HUES6 (cell line): ENCODE measurements at regions not wholly inside any gene's neighbourhood (a gene's known extent, or its start where the extent isn't known, plus 50 kb on each side); places are given as distances from the start of the nearest gene placed in this dataset.

Experiments
- H3K27ac ChIP-seq: 2 replicates; pipeline ENCODE4 v1.7.0; 2013; ENCODE audit warnings: low read depth, mild to moderate bottlenecking, low read length, inconsistent platforms
- H3K27me3 ChIP-seq: 2 replicates; pipeline ENCODE4 v1.6.1; 2013; ENCODE audit warnings: low read length; ENCODE audit not compliant: control insufficient read depth, insufficient read depth
- H3K36me3 ChIP-seq: 2 replicates; pipeline ENCODE4 v1.6.1; 2013; ENCODE audit warnings: low read length; ENCODE audit not compliant: control insufficient read depth, insufficient read depth
- H3K4me1 ChIP-seq: 2 replicates; pipeline ENCODE4 v1.6.1; 2013; ENCODE audit warnings: low read length; ENCODE audit not compliant: control insufficient read depth, insufficient read depth
- H3K4me3 ChIP-seq: 2 replicates; pipeline ENCODE4 v1.5.1; 2013; ENCODE audit warnings: low read depth, low read length
- H3K9ac ChIP-seq: one replicate; pipeline ENCODE4 v1.6.1; 2013; ENCODE audit warnings: mild to moderate bottlenecking, low read length
- H3K9me3 ChIP-seq: 2 replicates; pipeline ENCODE4 v1.6.1; 2013; ENCODE audit warnings: low read depth, low read length; ENCODE audit not compliant: control insufficient read depth, insufficient read depth

GRCh38 chr21:34009193-34009592, 64.2 kb upstream of the MRPS6 start:
- Histone ChIP-seq H3K4me3 (no peak overlapping the region), H3K36me3 (no peaks in the 10 kb centered on the region), H3K9ac (no peak overlapping the region), H3K9me3 (peaks cover 27% of the 10 kb centered on the region), H3K27me3 (no peaks in the 10 kb centered on the region), H3K27ac (no peak overlapping the region), H3K4me1 (no peaks in the 10 kb centered on the region)

GRCh38 chr21:34008618-34009017, 64.8 kb upstream of the MRPS6 start:
- no peaks in the 10 kb centered on the region for H3K36me3 ChIP-seq
- H3K9ac ChIP-seq, result no peak overlapping the region
- H3K27ac ChIP-seq, result no peak overlapping the region
- no peaks in the 10 kb centered on the region for H3K4me1 ChIP-seq
- peaks cover 27% of the 10 kb centered on the region for H3K9me3 ChIP-seq
- H3K27me3 ChIP-seq, result no peaks in the 10 kb centered on the region
- H3K4me3 ChIP-seq, result no peak overlapping the region

GRCh38 chr21:34006611-34007168, 66.7 kb upstream of the MRPS6 start:
- H3K9me3 ChIP-seq, result peaks cover 20% of the 10 kb centered on the region
- H3K4me1 ChIP-seq, result no peaks in the 10 kb centered on the region
- no peak overlapping the region for H3K4me3 ChIP-seq
- no peak overlapping the region for H3K9ac ChIP-seq
- no peaks in the 10 kb centered on the region for H3K27me3 ChIP-seq
- H3K36me3 ChIP-seq, result no peaks in the 10 kb centered on the region
- no peak overlapping the region for H3K27ac ChIP-seq

- no peaks in the 10 kb centered on the region for H3K27me3 ChIP-seq
- no peak overlapping the region for H3K9ac ChIP-seq
- H3K27ac ChIP-seq, result no peak overlapping the region
- H3K36me3 ChIP-seq, result no peaks in the 10 kb centered on the region
- H3K4me1 ChIP-seq, result no peaks in the 10 kb centered on the region
- peaks cover 13% of the 10 kb centered on the region; the same call in 1 of the 2 replicates for H3K9me3 ChIP-seq
- H3K4me3 ChIP-seq, result no peak overlapping the region
Observed at GRCh38 chr21:34004974-34005373, 68.4 kb upstream of the MRPS6 start.

GRCh38 chr21:34004013-34004938, 69.1 kb upstream of the MRPS6 start:
- Histone ChIP-seq H3K9me3 (peaks cover 9% of the 10 kb centered on the region; the same call in 1 of the 2 replicates), H3K27ac (no peak overlapping the region), H3K4me3 (no peak overlapping the region), H3K4me1 (no peaks in the 10 kb centered on the region), H3K36me3 (no peaks in the 10 kb centered on the region), H3K27me3 (no peaks in the 10 kb centered on the region), H3K9ac (no peak overlapping the region)

GRCh38 chr21:34003428-34003827, 70.0 kb upstream of the MRPS6 start:
- H3K4me3 ChIP-seq, result no peak overlapping the region
- no peaks in the 10 kb centered on the region for H3K27me3 ChIP-seq
- H3K9ac ChIP-seq, result no peak overlapping the region
- peaks cover 8% of the 10 kb centered on the region; the same call in 1 of the 2 replicates for H3K9me3 ChIP-seq
- H3K27ac ChIP-seq, result no peak overlapping the region
- no peaks in the 10 kb centered on the region for H3K4me1 ChIP-seq
- no peaks in the 10 kb centered on the region for H3K36me3 ChIP-seq

GRCh38 chr21:34000375-34000774, 73.0 kb upstream of the MRPS6 start:
- Histone ChIP-seq H3K4me1 (no peaks in the 10 kb centered on the region), H3K27ac (no peak overlapping the region), H3K9me3 (no peaks in the 10 kb centered on the region; the same call in none of the 2 replicates), H3K27me3 (no peaks in the 10 kb centered on the region), H3K9ac (no peak overlapping the region), H3K4me3 (no peak overlapping the region), H3K36me3 (no peaks in the 10 kb centered on the region)

GRCh38 chr21:33998809-33999208, 74.6 kb upstream of the MRPS6 start:
- Histone ChIP-seq H3K36me3 (no peaks in the 10 kb centered on the region), H3K9me3 (no peaks in the 10 kb centered on the region; the same call in 1 of the 2 replicates), H3K4me3 (no peak overlapping the region), H3K9ac (no peak overlapping the region), H3K27me3 (no peaks in the 10 kb centered on the region), H3K27ac (no peak overlapping the region), H3K4me1 (no peaks in the 10 kb centered on the region)

- H3K4me3 ChIP-seq, result no peak overlapping the region
- no peaks in the 10 kb centered on the region for H3K36me3 ChIP-seq
- H3K27ac ChIP-seq, result no peak overlapping the region
- no peaks in the 10 kb centered on the region for H3K4me1 ChIP-seq
- H3K27me3 ChIP-seq, result no peaks in the 10 kb centered on the region
- no peak overlapping the region for H3K9ac ChIP-seq
- no peaks in the 10 kb centered on the region; the same call in 1 of the 2 replicates for H3K9me3 ChIP-seq
Observed at GRCh38 chr21:33998402-33998801, 75.0 kb upstream of the MRPS6 start.

GRCh38 chr21:33997436-33997835, 75.9 kb upstream of the MRPS6 start:
- no peaks in the 10 kb centered on the region; the same call in 1 of the 2 replicates for H3K9me3 ChIP-seq
- H3K27ac ChIP-seq, result no peak overlapping the region
- H3K9ac ChIP-seq, result no peak overlapping the region
- no peaks in the 10 kb centered on the region for H3K36me3 ChIP-seq
- H3K27me3 ChIP-seq, result no peaks in the 10 kb centered on the region
- no peak overlapping the region for H3K4me3 ChIP-seq
- no peaks in the 10 kb centered on the region for H3K4me1 ChIP-seq

GRCh38 chr21:33994373-33994772, 78.8 kb upstream of the ATP5PO start:
- no peaks in the 10 kb centered on the region for H3K27me3 ChIP-seq
- no peak overlapping the region for H3K4me3 ChIP-seq
- H3K9me3 ChIP-seq, result no peaks in the 10 kb centered on the region; the same call in 1 of the 2 replicates
- no peaks in the 10 kb centered on the region for H3K36me3 ChIP-seq
- H3K4me1 ChIP-seq, result no peaks in the 10 kb centered on the region
- H3K9ac ChIP-seq, result no peak overlapping the region
- H3K27ac ChIP-seq, result no peak overlapping the region
